Naive thymus-derived CD8-positive, alpha-beta T cell (primary cell): ENCODE measurements at regions not wholly inside any gene's neighbourhood (a gene's known extent, or its start where the extent isn't known, plus 50 kb on each side); places are given as distances from the start of the nearest gene placed in this dataset.

Experiments
- ATAC-seq, 2 donors: fragments of 150-1000 bp; cut with Tn5 transposase in 1 of 2; sonication (Bioruptor Pico), chemical (Tn5 transposase) in 1 of 2; 1 replicate in 1 of 2; 2 replicates in 1 of 2; pipeline ENCODE4 v1.10.0; 2021; ENCODE audit warnings: mild to moderate bottlenecking in 2 of 2, moderate library complexity in 2 of 2
- POLR2A ChIA-PET: fragments of 350-600 bp; sonication (Branson Sonifier 250); formaldehyde crosslinking; loops from one replicate; lab custom pipeline; 2021; ENCODE audit warnings: antibody characterized with exemption; lab: Charles Lee
- DNase-seq, 10 donors: peaks; one replicate each; pipeline versions ENCODE4 v3.0.0 to v3.0.0-alpha.2; 2020 to 2022
- H3K27ac Mint-ChIP-seq, 10 donors: one replicate each; pipeline ENCODE4 v1.8.0; 2020 to 2022; ENCODE audit warnings: mild to moderate bottlenecking in 10 of 10, mixed read lengths in 10 of 10, moderate library complexity in 4 of 10, inconsistent platforms in 1 of 10
- H3K27me3 Mint-ChIP-seq, 5 donors: one replicate each; pipeline ENCODE4 v1.8.0; 2021 to 2022; ENCODE audit warnings: mixed read lengths in 5 of 5
- H3K36me3 Mint-ChIP-seq, 3 donors: one replicate each; pipeline ENCODE4 v1.8.0; 2020 to 2022; ENCODE audit warnings: mixed read lengths in 3 of 3, mild to moderate bottlenecking in 2 of 3, inconsistent platforms in 1 of 3
- H3K4me1 Mint-ChIP-seq, 4 donors: one replicate each; pipeline ENCODE4 v1.8.0; 2021 to 2022; ENCODE audit warnings: mixed read lengths in 4 of 4
- H3K4me3 Mint-ChIP-seq, 10 donors: one replicate each; pipeline ENCODE4 v1.8.0; 2020 to 2022; ENCODE audit warnings: mild to moderate bottlenecking in 10 of 10, mixed read lengths in 10 of 10, moderate library complexity in 6 of 10, inconsistent platforms in 1 of 10
- H3K9me3 Mint-ChIP-seq, 9 donors: one replicate each; pipeline ENCODE4 v1.8.0; 2020 to 2022; ENCODE audit warnings: mixed read lengths in 9 of 9, mild to moderate bottlenecking in 3 of 9, inconsistent platforms in 1 of 9, moderate library complexity in 1 of 9

DNA sequence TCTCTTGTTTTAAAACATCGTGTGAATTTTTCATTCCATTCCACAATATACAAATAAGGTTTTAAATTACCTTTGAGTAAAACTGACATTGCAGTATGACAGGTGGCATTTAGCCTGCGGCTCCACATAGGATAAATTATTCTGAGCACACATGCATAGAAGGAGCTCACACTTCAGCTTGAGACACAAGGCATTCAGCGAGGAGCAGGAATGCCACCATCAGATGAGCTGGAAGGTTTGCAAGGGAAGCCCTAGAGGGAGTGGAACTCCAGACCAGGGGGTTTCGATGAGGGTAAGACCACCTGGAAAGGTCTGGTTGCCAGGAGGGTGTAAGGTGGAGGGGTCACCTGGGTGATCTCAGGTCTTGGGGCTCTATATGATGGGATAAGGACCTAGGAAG lies 259.0 kb upstream of the ADRA1B start:
- Mint-ChIP-seq H3K36me3 (no peaks in the 10 kb centered on the region), H3K4me3 (no peak overlapping the region), H3K27me3 (peaks cover 0 to 3% (median 0%) of the 10 kb centered on the region in 5 donors), H3K4me1 (no peaks in the 10 kb centered on the region), H3K27ac (no peak overlapping the region), H3K9me3 (no peaks in the 10 kb centered on the region)
- DNase-seq (no peak), ATAC-seq (no peak)
- POLR2A ChIA-PET: no interaction called here

DNA sequence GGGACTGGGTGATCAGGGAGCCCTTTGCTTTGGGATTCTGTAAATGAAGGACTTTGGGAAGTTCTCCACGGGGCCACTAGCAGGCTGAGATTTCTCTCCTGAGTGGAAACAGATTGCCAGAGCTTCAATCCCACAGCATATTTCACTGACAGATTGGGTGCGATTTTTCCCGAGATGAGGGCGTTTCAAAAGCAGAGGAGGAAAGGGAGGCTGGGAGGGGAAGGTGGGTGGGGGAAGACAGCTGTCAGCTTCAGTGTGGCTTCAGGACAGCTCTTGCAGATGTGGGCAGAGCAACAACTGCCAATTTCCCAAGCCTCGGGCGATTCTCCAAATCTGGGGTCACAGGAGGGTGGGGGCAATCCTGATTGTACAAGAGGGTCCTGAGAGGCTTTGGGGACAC lies 258.5 kb upstream of the ADRA1B start:
- Mint-ChIP-seq H3K27ac (no peak overlapping the region), H3K36me3 (no peaks in the 10 kb centered on the region), H3K4me1 (no peaks in the 10 kb centered on the region), H3K27me3 (peaks cover 0 to 3% (median 0%) of the 10 kb centered on the region in 5 donors), H3K9me3 (no peaks in the 10 kb centered on the region), H3K4me3 (no peak overlapping the region)
- no peak for ATAC-seq
- POLR2A ChIA-PET: no interaction called here
- DNase-seq: no peak

DNA sequence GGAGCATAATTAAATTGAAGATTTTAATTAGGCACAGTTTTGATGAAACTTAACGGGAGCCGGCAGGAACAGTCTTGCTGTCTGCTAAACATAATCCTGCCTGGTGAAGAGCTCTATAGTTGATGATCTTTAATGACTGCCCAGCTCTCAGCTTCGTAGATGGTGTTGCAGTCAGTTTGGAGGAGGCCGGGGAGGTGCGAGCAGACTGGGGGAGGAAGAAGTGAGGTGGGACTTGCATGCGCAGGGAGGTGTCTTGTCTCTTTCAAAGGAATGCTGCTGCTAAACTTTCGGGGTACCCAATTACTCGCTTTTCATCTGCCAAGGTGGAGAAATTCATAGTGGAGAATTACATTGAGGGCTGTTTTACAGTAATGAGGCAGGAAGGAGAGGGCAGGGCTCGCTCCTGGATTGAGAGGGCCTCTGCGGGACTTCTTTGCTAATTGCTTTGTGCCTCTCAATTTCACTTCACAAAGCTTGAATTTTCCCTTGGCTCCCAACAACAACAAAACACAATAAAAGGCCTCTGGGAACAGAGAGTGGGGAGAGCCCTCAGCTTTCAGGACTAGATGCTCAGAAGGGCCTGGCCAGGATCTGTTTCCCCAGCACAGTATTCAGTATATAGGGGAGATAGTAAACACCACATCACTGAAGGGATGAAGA lies 257.9 kb upstream of the ADRA1B start:
- POLR2A ChIA-PET: no interaction called here
- H3K4me1 Mint-ChIP-seq: no peaks in the 10 kb centered on the region

DNA sequence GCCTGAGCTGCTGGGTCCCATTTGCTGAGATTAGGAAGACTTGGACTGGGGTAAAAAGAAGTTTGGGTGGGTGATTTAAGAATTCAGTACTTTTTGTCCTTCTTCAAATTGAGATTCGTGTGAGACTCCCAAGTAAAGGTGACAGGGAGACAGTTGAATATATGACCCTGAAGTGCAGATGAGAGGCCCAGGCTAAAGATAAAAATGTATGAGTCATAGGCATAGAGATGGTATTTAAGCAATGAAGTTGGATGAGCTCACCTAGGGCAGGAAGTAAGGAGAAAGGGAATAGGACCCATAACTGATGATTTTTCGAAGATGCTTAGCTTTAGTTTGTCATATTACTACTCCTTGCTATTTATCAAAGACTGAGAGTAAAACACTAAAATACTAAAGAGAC lies 255.9 kb upstream of the ADRA1B start:
- no peak for ATAC-seq
- Mint-ChIP-seq H3K36me3 (no peaks in the 10 kb centered on the region), H3K9me3 (no peaks in the 10 kb centered on the region), H3K4me1 (no peaks in the 10 kb centered on the region), H3K27ac (no peak overlapping the region), H3K27me3 (peaks cover 0 to 4% (median 0%) of the 10 kb centered on the region in 5 donors), H3K4me3 (no peak overlapping the region)
- POLR2A ChIA-PET: no interaction called here
- DNase-seq: no peak

More for the DNA sequence above, 257.9 kb upstream of the ADRA1B start:
- Mint-ChIP-seq H3K36me3 (no peaks in the 10 kb centered on the region), H3K9me3 (no peaks in the 10 kb centered on the region), H3K27me3 (peaks cover 0 to 3% (median 0%) of the 10 kb centered on the region in 5 donors), H3K4me3 (no peak overlapping the region), H3K27ac (no peak overlapping the region)
- no peak for ATAC-seq
- DNase-seq: no peak

DNA sequence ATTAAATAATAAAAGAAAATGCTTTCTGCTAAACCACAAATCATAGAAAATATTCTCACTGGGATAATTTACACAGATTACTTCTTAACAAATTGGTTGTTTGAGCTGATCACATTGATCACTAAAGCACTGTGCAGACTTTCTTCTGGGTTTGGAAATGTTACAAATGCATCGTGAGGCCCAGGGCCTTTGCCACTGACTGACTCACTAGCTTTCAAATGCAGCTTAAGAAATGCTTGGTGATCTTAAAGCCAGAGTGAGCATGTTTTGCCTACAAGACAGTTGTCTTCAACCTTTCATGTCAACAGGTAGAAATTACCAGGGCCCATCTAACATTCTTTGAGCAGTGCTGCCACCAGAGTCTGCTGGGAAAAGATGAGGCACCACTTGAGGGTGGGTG lies 252.3 kb upstream of the ADRA1B start:
- H3K9me3 Mint-ChIP-seq: no peaks in the 10 kb centered on the region
- H3K4me3 Mint-ChIP-seq: no peak overlapping the region
- no peak for DNase-seq
- POLR2A ChIA-PET: no interaction called here
- peaks cover 0 to 4% (median 0%) of the 10 kb centered on the region in 5 donors for H3K27me3 Mint-ChIP-seq
- peaks cover 0 to 5% (median under 1%) of the 10 kb centered on the region in 4 donors for H3K4me1 Mint-ChIP-seq
- no peak for ATAC-seq
- no peaks in the 10 kb centered on the region for H3K36me3 Mint-ChIP-seq
- no peak overlapping the region for H3K27ac Mint-ChIP-seq

DNA sequence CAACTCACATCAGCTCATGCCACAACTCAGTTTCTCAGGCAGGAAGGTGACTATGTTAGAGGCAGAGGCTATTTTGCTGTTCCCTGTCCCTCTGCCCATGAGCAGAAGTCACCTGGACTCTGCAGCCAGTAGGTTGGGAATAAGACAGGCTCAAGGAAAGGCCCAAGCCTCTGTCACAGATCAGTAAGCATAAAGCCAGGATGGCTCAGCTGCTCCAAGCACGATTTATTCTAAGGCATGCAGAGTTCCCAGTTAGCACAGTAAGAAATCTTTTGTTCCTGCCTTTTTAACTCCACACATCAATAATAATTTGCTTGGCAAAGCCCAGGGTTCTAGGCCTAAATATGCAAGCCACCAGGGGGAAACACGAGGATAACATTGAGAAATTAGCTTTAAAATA lies 249.0 kb upstream of the ADRA1B start:
- Mint-ChIP-seq H3K36me3 (peaks cover 0 to 10% (median 0%) of the 10 kb centered on the region in 3 donors), H3K9me3 (peaks cover 0 to 11% (median 5%) of the 10 kb centered on the region in 9 donors), H3K4me3 (no peak overlapping the region), H3K27ac (no peak overlapping the region), H3K4me1 (peaks cover 0 to 5% (median under 1%) of the 10 kb centered on the region in 4 donors), H3K27me3 (peaks cover 0 to 4% (median 0%) of the 10 kb centered on the region in 5 donors)
- POLR2A ChIA-PET: no interaction called here
- ATAC-seq: no peak
- DNase-seq: no peak

DNA sequence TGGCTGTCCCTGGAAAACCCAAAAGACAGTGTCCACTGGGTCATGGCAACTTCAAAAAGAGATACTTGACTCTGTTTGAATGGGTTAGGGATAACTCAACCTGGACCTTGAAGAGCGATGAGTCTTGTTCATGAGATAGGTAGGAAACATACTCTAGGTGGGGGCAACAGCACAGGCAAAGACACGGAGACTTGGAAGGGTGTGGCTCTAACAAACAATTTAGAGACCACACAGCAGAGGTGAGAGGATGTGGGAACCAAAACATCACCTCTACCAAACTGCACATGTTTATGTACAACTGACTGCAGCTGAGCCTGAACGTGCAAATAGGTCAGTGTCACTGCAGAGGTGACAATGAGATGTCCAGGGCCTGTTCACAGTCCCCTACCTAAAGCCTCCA lies 247.7 kb upstream of the ADRA1B start:
- H3K4me1 Mint-ChIP-seq: peaks cover 0 to 5% (median under 1%) of the 10 kb centered on the region in 4 donors
- no peak overlapping the region for H3K27ac Mint-ChIP-seq
- ATAC-seq (no peak), DNase-seq (no peak)
- no peak overlapping the region for H3K4me3 Mint-ChIP-seq
- H3K36me3 Mint-ChIP-seq: peaks cover 0 to 10% (median 0%) of the 10 kb centered on the region in 3 donors
- H3K27me3 Mint-ChIP-seq: peaks cover 0 to 4% (median under 1%) of the 10 kb centered on the region in 5 donors
- POLR2A ChIA-PET: no interaction called here
- H3K9me3 Mint-ChIP-seq: peaks cover 0 to 17% (median 9%) of the 10 kb centered on the region in 9 donors

DNA sequence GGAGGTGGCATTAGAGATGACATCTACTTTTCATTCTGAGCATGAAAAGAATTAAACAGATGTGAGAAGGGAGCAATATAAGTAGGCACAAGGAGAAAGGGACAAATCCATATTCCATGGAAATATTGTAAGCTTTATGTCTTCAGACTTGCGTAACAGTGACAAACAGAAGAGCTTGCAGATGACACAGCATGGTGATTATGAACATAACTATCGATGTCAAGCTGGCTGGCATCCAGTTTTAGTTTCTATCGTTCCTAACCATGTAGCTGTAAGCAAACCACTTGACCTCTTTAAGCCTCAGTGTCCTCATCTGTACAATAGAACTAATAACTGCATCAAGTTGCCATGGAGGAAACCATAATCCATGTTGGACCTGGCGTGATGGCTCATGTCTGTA lies 246.7 kb upstream of the ADRA1B start:
- peaks cover 0 to 22% (median 9%) of the 10 kb centered on the region in 9 donors for H3K9me3 Mint-ChIP-seq

DNA sequence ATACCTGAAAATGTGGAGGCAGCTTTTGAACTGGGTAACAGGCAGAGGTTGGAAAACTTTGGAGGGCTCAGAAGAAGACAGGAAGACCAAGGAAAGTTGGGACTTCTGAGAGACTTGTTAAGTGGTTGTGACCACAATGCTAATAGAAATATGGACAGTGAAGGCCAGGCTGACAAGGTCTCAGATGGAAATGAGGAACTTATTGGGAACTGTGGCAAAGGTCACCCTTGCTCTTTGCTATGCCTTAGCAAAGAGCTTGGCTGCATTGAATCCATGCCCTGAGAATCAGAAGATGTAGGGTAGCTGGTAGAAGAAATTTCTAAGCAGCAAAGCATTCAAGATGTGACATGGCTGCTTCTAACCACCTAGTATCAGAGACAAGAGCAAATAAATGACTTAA lies 244.4 kb upstream of the ADRA1B start:
- DNase-seq (no peak), ATAC-seq (no peak)
- POLR2A ChIA-PET: no interaction called here
- Mint-ChIP-seq H3K4me3 (no peak overlapping the region), H3K4me1 (peaks cover 0 to 5% (median under 1%) of the 10 kb centered on the region in 4 donors), H3K27ac (no peak overlapping the region), H3K9me3 (peaks cover 0 to 22% (median 9%) of the 10 kb centered on the region in 9 donors), H3K36me3 (peaks cover 0 to 10% (median 0%) of the 10 kb centered on the region in 3 donors), H3K27me3 (peaks cover 0 to 4% (median 2%) of the 10 kb centered on the region in 5 donors)

More for the DNA sequence above, 246.7 kb upstream of the ADRA1B start:
- ATAC-seq (no peak), DNase-seq (no peak)
- Mint-ChIP-seq H3K4me1 (peaks cover 0 to 5% (median under 1%) of the 10 kb centered on the region in 4 donors), H3K4me3 (no peak overlapping the region), H3K27me3 (peaks cover 0 to 2% (median 0%) of the 10 kb centered on the region in 5 donors), H3K27ac (no peak overlapping the region), H3K36me3 (peaks cover 0 to 10% (median 0%) of the 10 kb centered on the region in 3 donors)
- POLR2A ChIA-PET: no interaction called here

DNA sequence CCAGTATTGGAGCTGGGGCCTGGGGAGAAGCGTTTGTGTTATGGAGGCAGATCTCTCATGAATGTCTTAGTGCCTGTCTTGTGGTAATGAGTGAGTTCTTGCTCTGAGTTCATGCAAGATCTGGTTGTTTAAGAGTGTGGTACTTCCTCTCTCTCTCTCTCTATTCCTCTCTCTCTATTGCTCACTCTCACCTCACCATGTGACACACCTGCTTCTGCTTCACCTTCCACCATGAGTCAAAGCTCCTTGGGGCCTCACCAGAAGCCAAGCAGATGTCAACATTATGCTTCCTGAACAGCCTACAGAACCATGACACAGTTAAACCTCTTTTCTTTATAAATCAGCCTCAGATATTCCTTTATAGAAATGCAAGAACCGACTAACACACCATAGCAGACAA lies 242.7 kb upstream of the ADRA1B start:
- Mint-ChIP-seq H3K9me3 (peaks cover 0 to 22% (median 11%) of the 10 kb centered on the region in 9 donors), H3K4me3 (no peak overlapping the region), H3K27ac (no peak overlapping the region), H3K27me3 (peaks cover 0 to 4% (median 2%) of the 10 kb centered on the region in 5 donors), H3K36me3 (peaks cover 0 to 10% (median 0%) of the 10 kb centered on the region in 3 donors), H3K4me1 (peaks cover 0 to 2% (median under 1%) of the 10 kb centered on the region in 4 donors)
- DNase-seq: no peak
- POLR2A ChIA-PET: no interaction called here
- ATAC-seq: no peak

DNA sequence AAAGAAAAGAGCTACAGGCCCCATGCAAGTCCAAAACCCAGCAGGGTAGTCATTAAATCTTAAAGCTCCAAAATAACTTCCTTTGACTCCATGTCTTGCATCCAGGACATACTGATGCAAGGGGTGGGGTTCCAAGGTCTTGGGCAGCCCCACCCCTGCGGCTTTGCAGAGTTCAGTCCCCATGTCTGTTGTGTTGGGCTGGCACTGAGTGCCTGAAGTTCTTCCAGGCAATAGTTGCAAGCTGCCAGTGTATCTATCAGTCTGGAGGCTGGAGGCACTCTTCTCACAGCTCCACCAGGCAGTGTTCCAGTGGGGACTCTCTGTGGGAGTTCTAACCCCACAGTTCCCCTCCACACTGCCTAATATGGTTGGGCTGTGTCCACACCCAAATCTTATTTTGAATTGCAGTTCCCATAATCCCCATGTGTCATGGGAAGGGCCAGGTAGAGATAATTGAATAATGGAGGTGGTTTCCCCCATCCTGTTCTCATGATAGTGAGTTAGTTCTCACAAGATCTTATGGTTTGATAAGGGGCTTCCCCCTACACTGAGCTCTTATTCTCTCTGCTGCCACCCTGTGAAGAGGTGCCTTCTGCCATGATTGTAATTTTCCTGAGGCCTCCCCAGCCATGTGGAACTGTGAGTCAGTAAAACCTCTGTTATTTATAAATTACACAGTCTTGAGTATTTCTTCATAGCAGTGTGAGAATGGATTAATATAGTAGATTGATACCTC lies 237.5 kb upstream of the ADRA1B start:
- DNase-seq: no peak
- Mint-ChIP-seq H3K4me1 (no peaks in the 10 kb centered on the region), H3K27me3 (peaks cover 0 to 4% (median 0%) of the 10 kb centered on the region in 5 donors), H3K4me3 (no peak overlapping the region), H3K36me3 (peaks cover 0 to 28% (median 0%) of the 10 kb centered on the region in 3 donors), H3K27ac (no peak overlapping the region), H3K9me3 (peaks cover 0 to 43% (median 32%) of the 10 kb centered on the region in 9 donors)
- ATAC-seq: no peak
- POLR2A ChIA-PET: no interaction called here

DNA sequence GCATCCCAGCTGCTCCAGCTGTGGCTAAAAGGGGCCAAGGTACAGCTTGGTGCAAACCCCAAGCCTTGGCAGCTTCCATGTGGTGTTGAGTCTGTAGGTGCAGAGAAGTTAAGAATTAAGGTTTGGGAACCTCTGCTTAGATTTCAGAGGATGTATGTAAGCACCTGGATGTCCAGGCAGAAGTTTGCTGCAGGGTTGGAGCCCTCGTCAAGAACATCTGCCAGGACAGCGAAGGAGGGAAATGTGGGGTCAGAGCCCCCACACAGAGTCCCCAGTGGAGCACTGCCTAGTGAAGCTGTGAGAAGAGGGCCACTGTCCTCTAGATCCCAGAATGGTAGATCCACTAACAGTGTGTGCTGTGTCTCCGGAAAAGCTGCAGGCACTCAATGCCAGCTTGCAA lies 236.2 kb upstream of the ADRA1B start:
- DNase-seq: no peak
- no peak for ATAC-seq
- Mint-ChIP-seq H3K27ac (no peak overlapping the region), H3K4me1 (no peaks in the 10 kb centered on the region), H3K36me3 (peaks cover 0 to 28% (median 0%) of the 10 kb centered on the region in 3 donors), H3K4me3 (no peak overlapping the region), H3K27me3 (peaks cover 0 to 2% (median 0%) of the 10 kb centered on the region in 5 donors), H3K9me3 (peaks cover 0 to 43% (median 32%) of the 10 kb centered on the region in 9 donors)
- POLR2A ChIA-PET: no interaction called here

DNA sequence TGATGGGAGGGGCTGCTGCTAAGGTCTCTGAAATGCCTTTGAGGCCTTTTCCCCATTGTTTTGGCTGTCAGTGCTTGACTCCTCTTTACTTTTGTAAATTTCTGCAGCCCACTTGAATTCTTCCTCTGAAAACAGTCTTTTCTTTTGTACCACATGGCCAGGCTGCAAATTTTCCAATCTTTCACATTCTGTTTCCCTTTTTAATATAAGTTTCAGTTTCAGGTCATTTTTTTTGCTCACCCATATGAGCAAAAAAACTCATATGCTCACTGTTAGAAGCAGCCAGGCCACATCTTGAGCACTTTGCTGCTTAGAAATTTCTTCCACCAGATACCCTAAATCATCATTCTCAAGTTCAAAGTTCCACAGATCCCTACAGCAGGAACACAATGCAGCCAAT lies 234.6 kb upstream of the ADRA1B start:
- Mint-ChIP-seq H3K27ac (no peak overlapping the region), H3K9me3 (peaks cover 0 to 51% (median 32%) of the 10 kb centered on the region in 9 donors), H3K4me1 (no peaks in the 10 kb centered on the region), H3K27me3 (peaks cover 0 to 8% (median 2%) of the 10 kb centered on the region in 5 donors), H3K36me3 (peaks cover 0 to 28% (median 2%) of the 10 kb centered on the region in 3 donors), H3K4me3 (no peak overlapping the region)
- no peak for ATAC-seq
- no peak for DNase-seq
- POLR2A ChIA-PET: no interaction called here
